ENCODE measurements at regions not wholly inside any gene's neighbourhood (a gene's known extent, or its start where the extent isn't known, plus 50 kb on each side); places are given as distances from the start of the nearest gene placed in this dataset.

DNA sequence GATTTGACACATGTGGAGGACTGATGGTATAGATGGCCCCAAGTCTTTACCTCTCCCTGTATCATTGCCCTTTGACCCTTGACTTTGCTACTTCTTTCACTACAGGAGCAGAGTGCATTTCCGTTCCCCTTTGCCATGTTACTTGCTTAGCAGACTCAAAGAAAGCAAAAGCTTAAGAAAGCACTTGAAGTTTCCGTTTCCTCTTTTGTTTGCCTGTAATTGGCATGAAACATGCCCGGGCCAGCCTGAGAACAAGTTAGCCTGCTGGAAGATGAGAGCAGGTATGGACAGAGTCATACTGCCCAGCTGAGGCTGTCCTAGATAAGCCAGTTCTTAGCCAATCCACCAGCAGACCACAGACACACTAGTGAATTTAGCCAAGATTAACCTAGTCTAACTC, 206.0 kb downstream of the BCOR start:
- Histone ChIP-seq H3K27ac (ENCODE audit: low read depth, low read length) (no peak overlapping the region), H3K56ac (ENCODE audit: low read length) (no peak overlapping the region), H3K27me3 (ENCODE audit: insufficient read depth, low read length, poor library complexity) (no peaks in the 10 kb centered on the region), H2AK5ac (ENCODE audit: low read length) (no peak overlapping the region), H3K23ac (ENCODE audit: low read length) (no peak overlapping the region), H3K4me2 (ENCODE audit: low read length) (no peak overlapping the region), H3K79me2 (ENCODE audit: control insufficient read depth, insufficient read depth, low read length) (no peaks in the 10 kb centered on the region), H2BK5ac (ENCODE audit: low read length) (no peak overlapping the region), H3K9ac (ENCODE audit: low read length) (no peak overlapping the region), H4K8ac (ENCODE audit: low read depth, low read length) (no peak overlapping the region), H3K4ac (ENCODE audit: low read depth, low read length) (no peak overlapping the region), H2BK120ac (ENCODE audit: low read depth, low read length) (no peak overlapping the region), H4K5ac (ENCODE audit: low read length) (no peak overlapping the region), H2BK15ac (replicated peaks; ENCODE audit: low read depth) (no peak overlapping the region), H3K79me1 (ENCODE audit: low read length) (no peaks in the 10 kb centered on the region), H3K4me3 (ENCODE audit: low read length) (no peak overlapping the region), H3K18ac (ENCODE audit: low read length) (no peak overlapping the region), H3K36me3 (ENCODE audit: control insufficient read depth, insufficient read depth, low read length) (no peaks in the 10 kb centered on the region), H3K4me1 (ENCODE audit: control insufficient read depth, low read depth, low read length) (no peaks in the 10 kb centered on the region)
- no peak for DNase-seq
- no CpG with 5 or more reads among the region's 3 CpGs for WGBS (ENCODE audit: extremely low coverage, insufficient coverage, low lambda C conversion rate)

DNA sequence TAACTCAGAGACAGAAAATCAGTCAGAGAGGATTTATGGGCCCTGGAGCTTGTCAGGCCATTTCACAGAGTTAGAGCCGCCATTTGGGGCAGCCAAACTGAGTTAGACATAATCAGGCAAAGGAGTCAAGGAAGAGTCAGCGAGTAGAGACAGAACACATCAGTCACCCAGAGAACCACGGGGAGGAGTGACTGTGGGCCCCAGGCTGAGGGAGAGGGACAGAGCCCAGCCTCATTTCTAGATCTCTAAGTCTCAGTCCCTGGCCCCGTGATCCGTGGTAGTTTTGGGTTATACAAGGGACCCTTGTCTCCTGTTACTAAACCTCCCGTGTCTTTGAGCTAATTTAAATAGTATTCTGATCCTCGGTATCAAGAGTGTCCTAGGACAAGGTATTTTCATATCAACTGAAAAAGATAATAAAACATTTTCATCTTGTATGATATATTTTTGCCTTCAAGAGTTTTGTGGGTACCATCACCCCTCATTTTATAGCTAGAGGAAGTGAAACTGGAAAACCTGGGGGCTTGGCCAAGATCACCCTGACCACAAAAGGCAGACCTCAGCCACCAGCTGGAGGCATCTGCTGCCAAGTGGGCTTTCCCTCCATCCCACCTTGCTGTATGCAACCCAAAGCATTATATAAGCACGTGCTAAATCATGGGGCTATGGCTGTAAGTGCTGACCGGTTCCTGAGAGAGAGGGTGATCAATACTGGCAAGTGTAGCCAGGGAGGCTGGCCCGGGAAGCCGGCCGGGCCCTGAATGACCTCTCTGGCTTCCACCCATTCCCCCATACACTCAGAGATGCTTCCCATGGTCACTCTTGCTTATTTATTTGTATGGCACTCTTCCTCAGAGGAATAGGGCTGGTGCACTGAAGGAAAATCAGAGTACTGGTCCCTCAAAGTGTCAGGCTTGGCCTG, 204.1 kb downstream of the BCOR start:
- H3K4me2 ChIP-seq (ENCODE audit: low read length) = no peak overlapping the region
- H2BK120ac ChIP-seq (ENCODE audit: low read depth, low read length) = no peak overlapping the region
- H4K8ac ChIP-seq (ENCODE audit: low read depth, low read length) = no peak overlapping the region
- no peak overlapping the region for H3K18ac ChIP-seq (ENCODE audit: low read length)
- no peak overlapping the region for H3K9ac ChIP-seq (ENCODE audit: low read length)
- H3K23ac ChIP-seq (ENCODE audit: low read length) = no peak overlapping the region
- no peak overlapping the region for H3K4me3 ChIP-seq (ENCODE audit: low read length)
- H2AK5ac ChIP-seq (ENCODE audit: low read length) = no peak overlapping the region
- no peak overlapping the region for H3K27ac ChIP-seq (ENCODE audit: low read depth, low read length)
- H3K79me2 ChIP-seq (ENCODE audit: control insufficient read depth, insufficient read depth, low read length) = no peaks in the 10 kb centered on the region
- H3K56ac ChIP-seq (ENCODE audit: low read length) = no peak overlapping the region
- no peak overlapping the region for H4K5ac ChIP-seq (ENCODE audit: low read length)
- no peak overlapping the region for H2BK15ac ChIP-seq (replicated peaks; ENCODE audit: low read depth)
- WGBS (ENCODE audit: extremely low coverage, insufficient coverage, low lambda C conversion rate) = no CpG with 5 or more reads among the region's 12 CpGs
- H3K27me3 ChIP-seq (ENCODE audit: insufficient read depth, low read length, poor library complexity) = no peaks in the 10 kb centered on the region
- H2BK5ac ChIP-seq (ENCODE audit: low read length) = no peak overlapping the region
- H3K4me1 ChIP-seq (ENCODE audit: control insufficient read depth, low read depth, low read length) = no peaks in the 10 kb centered on the region
- peak overlapping the region; percentile 20 for H3K4ac ChIP-seq (ENCODE audit: low read depth, low read length)
- H3K36me3 ChIP-seq (ENCODE audit: control insufficient read depth, insufficient read depth, low read length) = no peaks in the 10 kb centered on the region
- no peaks in the 10 kb centered on the region for H3K79me1 ChIP-seq (ENCODE audit: low read length)
- DNase-seq = no peak

GRCh38 chrX:39894683-39895082, 203.1 kb downstream of the BCOR start:
- no peak for DNase-seq
- no peak overlapping the region for H4K5ac ChIP-seq (ENCODE audit: low read length)
- no CpG with 5 or more reads among the region's 4 CpGs for WGBS (ENCODE audit: extremely low coverage, insufficient coverage, low lambda C conversion rate)

DNA sequence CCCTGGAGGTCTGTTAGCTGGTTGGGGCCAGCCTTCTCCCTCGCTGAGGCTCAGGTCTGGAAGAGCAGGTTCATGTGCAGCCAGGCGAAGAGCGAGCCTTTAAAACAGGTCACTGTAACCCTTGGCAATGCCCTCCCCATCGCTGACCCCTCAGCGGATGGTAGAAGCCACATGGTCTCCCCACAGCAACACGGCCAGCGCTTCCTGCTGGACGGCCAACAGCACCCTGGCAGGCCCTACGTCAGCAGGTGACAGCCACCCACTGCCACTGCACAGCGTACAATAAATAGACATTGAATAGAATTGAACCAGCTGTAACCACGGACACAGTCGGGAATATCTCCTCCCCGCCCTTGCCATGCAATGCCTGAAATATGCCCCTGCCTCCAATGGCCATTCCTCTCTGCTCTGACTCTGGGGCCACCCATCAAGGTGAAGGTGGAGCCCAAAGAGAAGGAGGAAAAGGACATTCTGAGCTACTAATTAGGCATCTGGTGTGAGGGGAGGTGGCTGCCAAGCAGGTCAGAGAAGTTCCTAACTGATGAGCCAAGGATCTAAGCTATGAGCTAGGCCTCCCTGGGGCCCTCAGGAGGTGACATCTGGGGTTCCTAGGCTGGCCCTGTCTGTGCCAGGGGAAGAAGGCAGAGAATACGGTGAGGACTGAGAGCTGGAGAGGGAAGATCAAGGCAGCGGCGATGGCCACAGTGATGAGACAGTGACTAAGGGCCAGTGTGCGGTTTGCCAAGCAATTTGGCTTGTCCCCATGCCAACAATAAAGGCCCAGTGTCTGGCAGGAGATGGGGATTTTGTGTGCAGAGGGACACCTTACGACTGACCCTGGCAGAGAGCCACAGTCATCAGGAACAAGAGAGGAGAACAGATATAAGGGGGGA, 202.3 kb downstream of the BCOR start:
- no peak overlapping the region for H3K18ac ChIP-seq (ENCODE audit: low read length)
- no peak overlapping the region for H3K23ac ChIP-seq (ENCODE audit: low read length)
- no CpG with 5 or more reads among the region's 18 CpGs for WGBS (ENCODE audit: extremely low coverage, insufficient coverage, low lambda C conversion rate)
- no peak overlapping the region for H2BK120ac ChIP-seq (ENCODE audit: low read depth, low read length)
- no peaks in the 10 kb centered on the region for H3K36me3 ChIP-seq (ENCODE audit: control insufficient read depth, insufficient read depth, low read length)
- no peaks in the 10 kb centered on the region for H3K79me2 ChIP-seq (ENCODE audit: control insufficient read depth, insufficient read depth, low read length)
- no peak overlapping the region for H4K5ac ChIP-seq (ENCODE audit: low read length)
- no peak overlapping the region for H3K9ac ChIP-seq (ENCODE audit: low read length)
- no peaks in the 10 kb centered on the region for H3K27me3 ChIP-seq (ENCODE audit: insufficient read depth, low read length, poor library complexity)
- H3K79me1 ChIP-seq (ENCODE audit: low read length) = no peaks in the 10 kb centered on the region
- H3K56ac ChIP-seq (ENCODE audit: low read length) = no peak overlapping the region
- H3K27ac ChIP-seq (ENCODE audit: low read depth, low read length) = no peak overlapping the region
- H2AK5ac ChIP-seq (ENCODE audit: low read length) = no peak overlapping the region
- H3K4me2 ChIP-seq (ENCODE audit: low read length) = no peak overlapping the region
- H4K8ac ChIP-seq (ENCODE audit: low read depth, low read length) = no peak overlapping the region
- H3K4me1 ChIP-seq (ENCODE audit: control insufficient read depth, low read depth, low read length) = no peaks in the 10 kb centered on the region
- H2BK15ac ChIP-seq (replicated peaks; ENCODE audit: low read depth) = no peak overlapping the region
- H2BK5ac ChIP-seq (ENCODE audit: low read length) = no peak overlapping the region
- DNase-seq = no peak
- H3K4me3 ChIP-seq (ENCODE audit: low read length) = no peak overlapping the region
- H3K4ac ChIP-seq (ENCODE audit: low read depth, low read length) = no peak overlapping the region

More at GRCh38 chrX:39894683-39895082, 203.1 kb downstream of the BCOR start:
- Histone ChIP-seq H3K79me1 (ENCODE audit: low read length) (no peaks in the 10 kb centered on the region), H3K23ac (ENCODE audit: low read length) (no peak overlapping the region), H4K8ac (ENCODE audit: low read depth, low read length) (no peak overlapping the region), H3K36me3 (ENCODE audit: control insufficient read depth, insufficient read depth, low read length) (no peaks in the 10 kb centered on the region), H3K56ac (ENCODE audit: low read length) (no peak overlapping the region), H3K4me2 (ENCODE audit: low read length) (no peak overlapping the region), H3K9ac (ENCODE audit: low read length) (no peak overlapping the region), H3K27me3 (ENCODE audit: insufficient read depth, low read length, poor library complexity) (no peaks in the 10 kb centered on the region), H3K4me3 (ENCODE audit: low read length) (no peak overlapping the region), H2BK120ac (ENCODE audit: low read depth, low read length) (no peak overlapping the region), H2BK5ac (ENCODE audit: low read length) (no peak overlapping the region), H3K79me2 (ENCODE audit: control insufficient read depth, insufficient read depth, low read length) (no peaks in the 10 kb centered on the region), H3K27ac (ENCODE audit: low read depth, low read length) (no peak overlapping the region), H2BK15ac (replicated peaks; ENCODE audit: low read depth) (no peak overlapping the region), H3K4me1 (ENCODE audit: control insufficient read depth, low read depth, low read length) (no peaks in the 10 kb centered on the region), H3K18ac (ENCODE audit: low read length) (no peak overlapping the region), H2AK5ac (ENCODE audit: low read length) (no peak overlapping the region), H3K4ac (ENCODE audit: low read depth, low read length) (no peak overlapping the region)

DNA sequence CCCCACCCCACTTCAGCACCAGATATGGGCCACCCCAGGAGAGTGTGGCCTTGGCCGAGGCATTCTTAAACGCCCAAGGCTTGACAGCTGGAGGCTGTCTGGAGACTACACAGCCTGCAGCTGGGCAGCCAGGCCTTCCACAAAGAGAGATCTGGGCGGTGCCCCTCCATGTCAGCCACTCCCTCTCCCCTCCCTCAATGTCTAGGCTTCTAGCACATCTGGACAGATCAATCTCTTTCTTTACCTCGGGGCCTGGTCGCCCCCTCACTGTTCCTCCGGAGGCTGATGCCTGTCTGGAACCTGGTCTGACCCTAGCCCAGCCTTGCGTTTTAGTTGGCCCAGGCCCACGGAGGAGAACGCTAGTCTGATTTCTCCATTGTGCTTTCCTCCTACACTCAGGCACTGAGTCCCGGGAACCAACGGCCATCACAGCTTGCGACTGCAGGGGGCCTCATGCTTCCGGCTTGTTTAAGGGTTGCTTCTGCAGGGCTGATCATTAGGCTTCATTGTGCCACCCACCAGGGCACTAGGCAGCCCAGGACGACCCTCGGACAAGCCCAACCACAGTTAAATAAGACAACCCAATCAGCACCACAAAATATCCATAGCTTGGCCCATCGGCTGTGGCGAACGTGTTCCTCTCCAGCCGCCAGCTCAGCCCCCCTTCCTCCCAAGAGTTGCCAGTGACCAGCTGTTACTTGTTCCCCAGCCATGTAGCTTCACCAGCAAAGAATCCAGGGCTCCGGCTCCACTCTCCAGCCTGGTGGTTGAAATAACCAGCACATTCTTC, 200.6 kb downstream of the BCOR start:
- H2BK15ac ChIP-seq (replicated peaks; ENCODE audit: low read depth) = no peak overlapping the region
- no peaks in the 10 kb centered on the region for H3K79me2 ChIP-seq (ENCODE audit: control insufficient read depth, insufficient read depth, low read length)
- H4K5ac ChIP-seq (ENCODE audit: low read length) = no peak overlapping the region
- H3K18ac ChIP-seq (ENCODE audit: low read length) = peak overlapping the region; percentile 71
- no peak overlapping the region for H3K9ac ChIP-seq (ENCODE audit: low read length)
- no peak overlapping the region for H3K23ac ChIP-seq (ENCODE audit: low read length)
- peak; percentile 90 for DNase-seq
- H4K8ac ChIP-seq (ENCODE audit: low read depth, low read length) = no peak overlapping the region
- H3K4me1 ChIP-seq (ENCODE audit: control insufficient read depth, low read depth, low read length) = no peaks in the 10 kb centered on the region
- no peak overlapping the region for H2AK5ac ChIP-seq (ENCODE audit: low read length)
- no peak overlapping the region for H3K4me2 ChIP-seq (ENCODE audit: low read length)
- peak overlapping the region; percentile 70 for H3K56ac ChIP-seq (ENCODE audit: low read length)
- no CpG with 5 or more reads among the region's 20 CpGs for WGBS (ENCODE audit: extremely low coverage, insufficient coverage, low lambda C conversion rate)
- H3K27ac ChIP-seq (ENCODE audit: low read depth, low read length) = no peak overlapping the region
- H3K4ac ChIP-seq (ENCODE audit: low read depth, low read length) = no peak overlapping the region
- H3K27me3 ChIP-seq (ENCODE audit: insufficient read depth, low read length, poor library complexity) = no peaks in the 10 kb centered on the region
- no peaks in the 10 kb centered on the region for H3K79me1 ChIP-seq (ENCODE audit: low read length)
- no peak overlapping the region for H3K4me3 ChIP-seq (ENCODE audit: low read length)
- no peak overlapping the region for H2BK120ac ChIP-seq (ENCODE audit: low read depth, low read length)
- no peak overlapping the region for H2BK5ac ChIP-seq (ENCODE audit: low read length)
- no peaks in the 10 kb centered on the region for H3K36me3 ChIP-seq (ENCODE audit: control insufficient read depth, insufficient read depth, low read length)
